Activated CD8-positive, alpha-beta T cell treated with anti-CD3 and anti-CD28 coated beads for 36 hours (primary cell): ENCODE measurements at regions not wholly inside any gene's neighbourhood (a gene's known extent, or its start where the extent isn't known, plus 50 kb on each side); places are given as distances from the start of the nearest gene placed in this dataset.

Experiments used
- ATAC-seq: fragments of 200-7000 bp; cut with Tn5 transposase; one replicate; pipeline ENCODE4 v1.10.0; 2021; ENCODE audit warnings: mild to moderate bottlenecking, moderate library complexity
- CTCF ChIA-PET: fragments of 350-600 bp; sonication (Branson Sonifier 250); formaldehyde crosslinking; loops from one replicate; lab custom pipeline; 2021; ENCODE audit warnings: antibody characterized with exemption; lab: Charles Lee
- POLR2A ChIA-PET: fragments of 350-600 bp; sonication (Branson Sonifier 250); formaldehyde crosslinking; loops from one replicate; lab custom pipeline; 2021; ENCODE audit warnings: antibody characterized with exemption; lab: Charles Lee
- DNase-seq: peaks from one replicate; pipeline ENCODE4 v3.0.0-alpha.2; 2020
- H3K27ac Mint-ChIP-seq: one replicate; pipeline ENCODE4 v1.8.0; 2021; ENCODE audit warnings: mild to moderate bottlenecking, mixed read lengths
- H3K27me3 Mint-ChIP-seq: one replicate; pipeline ENCODE4 v1.8.0; 2021; ENCODE audit warnings: mixed read lengths
- H3K36me3 Mint-ChIP-seq: one replicate; pipeline ENCODE4 v1.8.0; 2021; ENCODE audit warnings: low read depth, mixed read lengths
- H3K4me1 Mint-ChIP-seq: one replicate; pipeline ENCODE4 v1.8.0; 2021; ENCODE audit warnings: low read depth, mixed read lengths
- H3K4me3 Mint-ChIP-seq: one replicate; pipeline ENCODE4 v1.8.0; 2021; ENCODE audit warnings: mild to moderate bottlenecking, moderate library complexity, mixed read lengths
- H3K9me3 Mint-ChIP-seq: one replicate; pipeline ENCODE4 v1.8.0; 2021; ENCODE audit warnings: mixed read lengths
- intact Hi-C: fragments of 100-400 bp; cut with micrococcal nuclease; formaldehyde crosslinking; loops from one replicate; pipeline ENCODE4 v1.10.0; 2022
- TF ChIP-seq, protein P1 (sequence below): fragments of 200-600 bp; IDR thresholded peaks from one replicate; pipeline ENCODE4 v1.8.0; 2022; ENCODE audit warnings: antibody characterized with exemption, mild to moderate bottlenecking

DNA sequence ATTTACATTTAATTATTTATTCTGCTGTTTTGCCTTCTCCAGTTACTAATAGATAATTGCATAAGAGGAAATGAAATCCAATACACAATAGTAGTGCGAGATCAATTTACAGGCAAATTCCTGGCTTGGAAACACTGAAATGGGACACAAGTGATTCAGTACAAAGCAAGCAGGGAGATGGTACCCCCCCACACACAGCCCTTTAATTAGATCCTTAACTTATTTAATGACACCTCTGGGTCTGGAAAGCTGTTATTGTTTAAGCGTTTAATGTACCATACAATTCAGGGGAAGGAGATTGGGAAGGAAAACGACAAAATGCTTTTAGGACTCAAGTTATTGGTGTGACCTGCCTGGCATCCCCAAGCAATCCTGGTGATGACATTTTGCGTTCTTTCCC is 318.2 kb downstream of the NPIPA8 start:
- DNase-seq (no peak), ATAC-seq (no peak)
- intact Hi-C loops, result loop anchor here (10.0 kb wide), 1 partner anchor 64 kb away; no protein-coding TSS in a partner anchor
- H3K4me3 Mint-ChIP-seq, result no peak overlapping the region
- no peak overlapping the region for H3K27ac Mint-ChIP-seq
- TF ChIP-seq, protein P1, sequence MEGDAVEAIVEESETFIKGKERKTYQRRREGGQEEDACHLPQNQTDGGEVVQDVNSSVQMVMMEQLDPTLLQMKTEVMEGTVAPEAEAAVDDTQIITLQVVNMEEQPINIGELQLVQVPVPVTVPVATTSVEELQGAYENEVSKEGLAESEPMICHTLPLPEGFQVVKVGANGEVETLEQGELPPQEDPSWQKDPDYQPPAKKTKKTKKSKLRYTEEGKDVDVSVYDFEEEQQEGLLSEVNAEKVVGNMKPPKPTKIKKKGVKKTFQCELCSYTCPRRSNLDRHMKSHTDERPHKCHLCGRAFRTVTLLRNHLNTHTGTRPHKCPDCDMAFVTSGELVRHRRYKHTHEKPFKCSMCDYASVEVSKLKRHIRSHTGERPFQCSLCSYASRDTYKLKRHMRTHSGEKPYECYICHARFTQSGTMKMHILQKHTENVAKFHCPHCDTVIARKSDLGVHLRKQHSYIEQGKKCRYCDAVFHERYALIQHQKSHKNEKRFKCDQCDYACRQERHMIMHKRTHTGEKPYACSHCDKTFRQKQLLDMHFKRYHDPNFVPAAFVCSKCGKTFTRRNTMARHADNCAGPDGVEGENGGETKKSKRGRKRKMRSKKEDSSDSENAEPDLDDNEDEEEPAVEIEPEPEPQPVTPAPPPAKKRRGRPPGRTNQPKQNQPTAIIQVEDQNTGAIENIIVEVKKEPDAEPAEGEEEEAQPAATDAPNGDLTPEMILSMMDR, result no peak
- peaks cover 1% of the 10 kb centered on the region for H3K27me3 Mint-ChIP-seq
- no peaks in the 10 kb centered on the region for H3K36me3 Mint-ChIP-seq
- POLR2A ChIA-PET, result no interaction called here
- no peaks in the 10 kb centered on the region for H3K4me1 Mint-ChIP-seq
- CTCF ChIA-PET, result no interaction called here
- H3K9me3 Mint-ChIP-seq, result no peaks in the 10 kb centered on the region

DNA sequence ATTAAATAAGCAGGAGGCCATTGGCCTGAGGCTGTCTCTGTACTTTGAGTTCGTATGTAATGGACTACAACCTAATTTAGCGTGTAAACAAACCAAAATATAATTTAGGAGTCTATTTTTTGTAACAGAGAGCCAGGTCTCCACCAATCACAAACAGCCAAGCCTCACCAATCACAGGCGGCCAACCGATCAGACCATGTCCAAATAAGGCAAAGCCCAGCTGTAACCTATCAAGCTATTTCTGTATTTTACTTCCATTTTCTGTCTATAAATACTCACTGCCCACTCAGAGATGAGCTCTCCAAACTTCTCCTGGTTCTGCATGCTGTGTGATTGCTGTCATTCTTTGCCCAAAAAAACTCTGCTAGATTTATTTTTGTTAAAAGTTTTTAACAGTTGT is 322.7 kb downstream of the NPIPA8 start:
- H3K27me3 Mint-ChIP-seq, result peaks cover 2% of the 10 kb centered on the region
- TF ChIP-seq, protein P1, result no peak
- H3K9me3 Mint-ChIP-seq, result no peaks in the 10 kb centered on the region
- CTCF ChIA-PET, result no interaction called here
- H3K36me3 Mint-ChIP-seq, result no peaks in the 10 kb centered on the region
- intact Hi-C loops, result loop anchor here (10.0 kb wide), 1 partner anchor 59 kb away; no protein-coding TSS in a partner anchor
- ATAC-seq, result no peak
- no peak for DNase-seq
- H3K4me3 Mint-ChIP-seq, result no peak overlapping the region
- POLR2A ChIA-PET, result no interaction called here
- H3K27ac Mint-ChIP-seq, result no peak overlapping the region
- H3K4me1 Mint-ChIP-seq, result no peaks in the 10 kb centered on the region

DNA sequence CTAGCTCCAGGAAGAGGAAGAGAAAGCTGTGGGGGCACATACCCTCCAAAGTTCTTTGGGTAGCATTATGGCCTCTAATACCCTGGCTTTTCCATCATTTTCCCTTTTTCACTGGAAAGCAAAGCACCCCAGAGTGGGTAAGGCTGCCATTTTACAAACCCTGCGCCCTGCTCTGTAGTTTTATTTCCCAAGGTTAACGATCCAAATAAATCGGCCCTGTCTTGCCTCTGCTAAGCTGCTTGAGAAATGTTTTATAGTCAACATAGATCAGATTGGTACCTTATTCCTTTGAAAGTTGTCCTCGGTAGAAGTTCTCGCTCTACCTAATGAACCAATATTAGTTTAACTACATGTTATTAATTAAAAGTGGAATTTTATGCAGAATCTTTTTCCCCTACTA is 328.2 kb downstream of the NPIPA8 start:
- no peaks in the 10 kb centered on the region for H3K9me3 Mint-ChIP-seq
- CTCF ChIA-PET, result no interaction called here
- H3K27me3 Mint-ChIP-seq, result peaks cover 2% of the 10 kb centered on the region
- no peak for ATAC-seq
- no peaks in the 10 kb centered on the region for H3K36me3 Mint-ChIP-seq
- H3K4me1 Mint-ChIP-seq, result no peaks in the 10 kb centered on the region
- intact Hi-C loops, result no loop called here
- POLR2A ChIA-PET, result no interaction called here
- DNase-seq, result no peak
- no peak overlapping the region for H3K27ac Mint-ChIP-seq
- TF ChIP-seq, protein P1, result no peak
- no peak overlapping the region for H3K4me3 Mint-ChIP-seq

DNA sequence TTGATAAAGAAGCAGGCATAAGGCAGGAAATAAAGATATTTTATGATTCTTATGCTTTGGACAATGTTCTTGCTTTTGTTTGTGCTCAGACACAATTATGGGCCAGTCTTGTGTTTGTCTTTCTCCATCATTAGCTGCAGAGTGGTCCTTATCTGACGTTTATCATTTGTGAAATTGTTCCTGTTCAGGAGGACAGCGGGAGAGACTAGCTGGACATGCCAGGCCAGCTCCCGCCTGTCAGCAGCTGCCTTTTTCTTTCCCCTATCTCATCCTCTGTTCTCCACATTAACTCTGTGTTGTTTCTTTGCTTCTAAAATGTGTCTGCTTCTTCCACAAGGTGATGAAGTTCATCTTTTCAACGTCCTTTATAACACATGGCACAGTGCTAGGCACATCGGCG is 333.5 kb downstream of the NPIPA8 start:
- Mint-ChIP-seq H3K36me3 (no peaks in the 10 kb centered on the region), H3K4me1 (no peaks in the 10 kb centered on the region), H3K27ac (no peak overlapping the region), H3K9me3 (no peaks in the 10 kb centered on the region), H3K27me3 (peaks cover 3% of the 10 kb centered on the region), H3K4me3 (no peak overlapping the region)
- ChIA-PET CTCF (no interaction called here), POLR2A (no interaction called here)
- TF ChIP-seq, protein P1, result no peak
- intact Hi-C loops, result no loop called here
- ATAC-seq (no peak), DNase-seq (no peak)

DNA sequence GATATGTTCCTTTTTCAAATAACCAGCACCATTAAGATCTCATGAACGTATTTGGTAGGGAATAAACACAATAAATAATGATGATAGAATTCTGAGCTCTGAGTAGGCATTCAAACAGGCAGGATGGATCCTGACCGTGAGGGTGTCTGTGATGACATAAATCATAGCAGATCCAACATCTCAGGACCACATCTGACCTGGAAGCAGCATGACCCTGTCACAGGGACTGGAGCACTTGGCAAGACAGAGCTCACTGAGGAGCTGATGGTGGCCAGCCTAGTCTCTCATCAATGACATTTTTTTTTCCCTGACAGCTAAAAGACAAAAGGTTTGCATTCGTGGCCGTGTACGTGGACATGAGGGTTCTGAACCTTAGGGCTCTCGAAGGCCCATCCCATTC is 337.5 kb downstream of the NPIPA8 start:
- TF ChIP-seq, protein P1, result no peak
- no peak overlapping the region for H3K27ac Mint-ChIP-seq
- no peaks in the 10 kb centered on the region for H3K4me1 Mint-ChIP-seq
- H3K9me3 Mint-ChIP-seq, result no peaks in the 10 kb centered on the region
- intact Hi-C loops, result no loop called here
- CTCF ChIA-PET, result no interaction called here
- no peaks in the 10 kb centered on the region for H3K36me3 Mint-ChIP-seq
- peaks cover 15% of the 10 kb centered on the region for H3K27me3 Mint-ChIP-seq
- H3K4me3 Mint-ChIP-seq, result no peak overlapping the region
- DNase-seq (no peak), ATAC-seq (no peak)
- POLR2A ChIA-PET, result no interaction called here
